Femur (tissue), 1 donor: ENCODE measurements at regions not wholly inside any gene's neighbourhood (a gene's known extent, or its start where the extent isn't known, plus 50 kb on each side); places are given as distances from the start of the nearest gene placed in this dataset.
"Not testable (repeated sequence)": the region's sequence is repeated elsewhere in the genome, so short reads cannot be mapped to it uniquely, and the experiment has no call there.

Experiments used
- DNase-seq: peaks from one replicate; pipeline ENCODE4 v3.0.0-alpha.2; 2017

- no peak for DNase-seq
These were observed 61.7 kb upstream of the SMURF2 start for GRCh38 chr17:64723781-64724180.

- DNase-seq = not testable (repeated sequence)
These were observed 59.4 kb upstream of the SMURF2 start for GRCh38 chr17:64721556-64721955.

GRCh38 chr17:64720253-64720652 is 58.1 kb upstream of the SMURF2 start:
- not testable (repeated sequence) for DNase-seq

GRCh38 chr17:64719517-64719916 is 57.4 kb upstream of the SMURF2 start:
- DNase-seq = not testable (repeated sequence)

GRCh38 chr17:64718816-64719215 is 56.7 kb upstream of the SMURF2 start:
- not testable (repeated sequence) for DNase-seq

- no peak for DNase-seq
These were observed 56.0 kb upstream of the SMURF2 start for GRCh38 chr17:64718058-64718457.

- DNase-seq = not testable (repeated sequence)
These were observed 54.4 kb upstream of the SMURF2 start for GRCh38 chr17:64716496-64716895.

- DNase-seq = not testable (repeated sequence)
These were observed 51.7 kb upstream of the SMURF2 start for GRCh38 chr17:64713786-64714185.

GRCh38 chr17:64712557-64713351 is 50.6 kb upstream of the SMURF2 start:
- not testable (repeated sequence) for DNase-seq
